GM23338 (cell line): ENCODE measurements at regions not wholly inside any gene's neighbourhood (a gene's known extent, or its start where the extent isn't known, plus 50 kb on each side); places are given as distances from the start of the nearest gene placed in this dataset.

Source experiments
- CREB1 ChIP-seq: fragments of 250-450 bp; sonication (Bioruptor Pico); IDR thresholded peaks from 2 replicates; pipeline ENCODE4 v1.5.0; 2020; ENCODE audit warnings: low read depth, mild to moderate bottlenecking, moderate library complexity
- CTCF ChIP-seq, 2 experiments: fragments of 200-600 bp in 1 of 2; sonication (generic) in 1 of 2; conservative IDR thresholded peaks; 2 replicates each; pipeline versions ENCODE4 v1.5.1 to v1.6.1; 2016 to 2017; ENCODE audit warnings: antibody characterized with exemption in 2 of 2, low read depth in 2 of 2, mild to moderate bottlenecking in 2 of 2, moderate library complexity in 1 of 2
- ETS1 ChIP-seq: IDR thresholded peaks from 2 replicates; pipeline ENCODE4 v1.6.1; 2016; ENCODE audit warnings: antibody characterized with exemption
- EZH2 ChIP-seq: fragments of 200-600 bp; sonication (generic); IDR thresholded peaks from one replicate; pipeline ENCODE4 v1.8.0; 2017; ENCODE audit warnings: antibody characterized with exemption, mild to moderate bottlenecking, low read depth; ENCODE audit not compliant: unreplicated experiment
- EZH2phosphoT487 ChIP-seq: fragments of 200-600 bp; sonication (generic); IDR thresholded peaks from one replicate; pipeline ENCODE4 v1.8.1; 2018; ENCODE audit warnings: antibody characterized with exemption; ENCODE audit not compliant: unreplicated experiment
- JUNB ChIP-seq: IDR thresholded peaks from one replicate; pipeline ENCODE4 v1.6.1; 2016; ENCODE audit warnings: antibody characterized with exemption; ENCODE audit not compliant: unreplicated experiment
- NANOG ChIP-seq: IDR thresholded peaks from 2 replicates; pipeline ENCODE4 v1.6.1; 2016; ENCODE audit warnings: antibody characterized with exemption, borderline replicate concordance
- POLR2AphosphoS5 ChIP-seq: IDR thresholded peaks from 2 replicates; pipeline ENCODE4 v1.6.1; 2016; ENCODE audit warnings: antibody characterized with exemption, low read depth
- REST ChIP-seq: IDR thresholded peaks from one replicate; pipeline ENCODE4 v1.6.1; 2018; ENCODE audit warnings: antibody characterized with exemption; ENCODE audit not compliant: unreplicated experiment

- TF ChIP-seq CTCF (conservative IDR thresholded peaks at IDR 0.05; ENCODE audit: low read depth in 2 of 2) = no peak
- TF ChIP-seq EZH2phosphoT487 = no peak
- TF ChIP-seq POLR2AphosphoS5 = no peak
- TF ChIP-seq CREB1 = no peak
- no peak for TF ChIP-seq NANOG
- no peak for TF ChIP-seq REST
- no peak for TF ChIP-seq EZH2
- no peak for TF ChIP-seq JUNB
- TF ChIP-seq ETS1 = no peak
Measured at GRCh38 chr18:24757134-24757533, 296.7 kb downstream of the HRH4 start.
